T-helper 2 cell treated with Interferon-gamma antibody and Interleukin-4, amounts not matched to agents 100 ng/mL and 5 ng/mL, for 36 hours (primary cell): ENCODE measurements at regions not wholly inside any gene's neighbourhood (a gene's known extent, or its start where the extent isn't known, plus 50 kb on each side); places are given as distances from the start of the nearest gene placed in this dataset.
"Not testable (repeated sequence)": the region's sequence is repeated elsewhere in the genome, so short reads cannot be mapped to it uniquely, and the experiment has no call there.

Experiments used
- intact Hi-C: fragments of 100-400 bp; cut with micrococcal nuclease; formaldehyde crosslinking; loops from one replicate; pipeline ENCODE4 v1.15.1; 2023

GRCh38 chr1:58931024-58931423 lies 147.2 kb upstream of the JUN start:
- intact Hi-C loops, result no loop called here

GRCh38 chr1:58931756-58932155 lies 147.9 kb upstream of the JUN start:
- intact Hi-C loops, result no loop called here

GRCh38 chr1:58932859-58933598 lies 149.2 kb upstream of the JUN start:
- intact Hi-C loops, result no loop called here

- intact Hi-C loops, result no loop called here
Observed at GRCh38 chr1:58933599-58933926, 149.7 kb upstream of the JUN start.

- intact Hi-C loops, result no loop called here
Observed at GRCh38 chr1:58934706-58935105, 150.9 kb upstream of the JUN start.

- intact Hi-C loops, result no loop called here
Observed at GRCh38 chr1:58936973-58937372, 153.1 kb upstream of the JUN start.

GRCh38 chr1:58939146-58939545 lies 155.3 kb upstream of the JUN start:
- intact Hi-C loops, result no loop called here

GRCh38 chr1:58939666-58940370 lies 156.0 kb upstream of the JUN start:
- intact Hi-C loops, result loop anchor here (2.0 to 10.0 kb wide), 4 partner anchors 17 to 123 kb away; no protein-coding TSS in a partner anchor

- intact Hi-C loops, result loop anchor here (2.0 to 10.0 kb wide), 4 partner anchors 19 to 124 kb away; no protein-coding TSS in a partner anchor
Observed at GRCh38 chr1:58941471-58942289, 157.8 kb upstream of the JUN start.

GRCh38 chr1:58942759-58943191 lies 158.9 kb upstream of the JUN start:
- intact Hi-C loops, result loop anchor here (5.0 to 10.0 kb wide), 3 partner anchors 40 to 125 kb away; no protein-coding TSS in a partner anchor

- intact Hi-C loops, result loop anchor here (5.0 to 10.0 kb wide), 3 partner anchors 41 to 126 kb away; no protein-coding TSS in a partner anchor
Observed at GRCh38 chr1:58943776-58944175, 159.9 kb upstream of the JUN start.

GRCh38 chr1:58944439-58944838 lies 160.6 kb upstream of the JUN start:
- intact Hi-C loops, result loop anchor here (5.0 to 10.0 kb wide), 3 partner anchors 42 to 127 kb away; no protein-coding TSS in a partner anchor

- intact Hi-C loops, result loop anchor here (10.0 kb wide), 1 partner anchor 78 kb away; no protein-coding TSS in a partner anchor
Observed at GRCh38 chr1:58946390-58946789, 162.5 kb upstream of the JUN start.

- intact Hi-C loops, result loop anchor here (10.0 kb wide), 1 partner anchor 76 kb away; no protein-coding TSS in a partner anchor
Observed at GRCh38 chr1:58948671-58949070, 164.8 kb upstream of the JUN start.

- intact Hi-C loops, result loop anchor here (10.0 kb wide), 1 partner anchor 75 kb away; no protein-coding TSS in a partner anchor
Observed at GRCh38 chr1:58949551-58950220, 165.8 kb upstream of the JUN start.

- intact Hi-C loops, result no loop called here
Observed at GRCh38 chr1:58950897-58951296, 167.1 kb upstream of the JUN start.

- intact Hi-C loops, result not testable (repeated sequence)
Observed at GRCh38 chr1:58953951-58954350, 170.1 kb upstream of the JUN start.

GRCh38 chr1:58963287-58963686 lies 179.4 kb upstream of the JUN start:
- intact Hi-C loops, result not testable (repeated sequence)

GRCh38 chr1:58964428-58964827 lies 180.6 kb upstream of the JUN start:
- intact Hi-C loops, result no loop called here

- intact Hi-C loops, result loop anchor here (5.0 kb wide), 1 partner anchor 57 kb away; no protein-coding TSS in a partner anchor
Observed at GRCh38 chr1:58964880-58965279, 181.0 kb upstream of the JUN start.
